Skeletal muscle cell (primary cell): ENCODE measurements at regions not wholly inside any gene's neighbourhood (a gene's known extent, or its start where the extent isn't known, plus 50 kb on each side); places are given as distances from the start of the nearest gene placed in this dataset.

Experiments used
- DNase-seq: peaks from one replicate; pipeline ENCODE4 v3.0.0-alpha.2; 2010; ENCODE audit warnings: low read depth
- H3K4me3 ChIP-seq: 2 replicates; pipeline ENCODE4 v1.5.1; 2011; ENCODE audit warnings: low read depth, mild to moderate bottlenecking, control low read depth, low read length, moderate library complexity

DNA sequence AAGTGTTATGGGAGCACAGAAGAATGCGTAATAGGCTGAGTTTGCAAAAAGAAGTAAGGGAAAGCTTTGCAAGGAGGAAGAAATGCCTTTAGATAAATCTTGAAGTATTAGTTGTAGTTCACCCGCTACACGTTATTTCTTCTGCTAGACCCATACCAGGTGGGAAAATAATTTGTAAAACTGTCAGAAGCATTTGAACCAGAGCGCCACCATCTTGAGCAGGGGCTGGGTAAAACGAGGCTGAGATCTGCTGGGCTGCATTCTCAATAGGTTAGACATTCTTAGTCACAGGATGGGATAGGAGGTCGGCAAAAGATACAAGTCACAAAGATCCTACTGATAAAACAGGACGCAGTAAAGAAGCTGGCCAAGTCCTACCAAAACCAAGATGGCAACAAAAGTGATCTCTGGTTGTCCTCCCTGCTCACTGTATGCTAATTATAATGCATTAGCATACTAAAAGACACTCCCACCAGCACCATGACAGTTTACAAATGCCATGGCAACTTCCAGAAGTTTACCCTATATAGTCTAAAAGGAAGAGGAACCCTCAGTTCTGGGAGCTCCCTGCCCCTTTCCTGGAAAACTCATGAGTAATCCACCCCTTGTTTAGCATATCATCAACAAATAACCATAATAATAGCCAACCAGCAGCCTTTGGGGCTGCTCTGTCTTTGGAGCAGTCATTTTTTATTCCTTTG, 50.0 kb upstream of the ZNF280D start:
- H3K4me3 ChIP-seq, result no peak overlapping the region
- DNase-seq, result no peak
